ENCODE measurements at regions not wholly inside any gene's neighbourhood (a gene's known extent, or its start where the extent isn't known, plus 50 kb on each side); places are given as distances from the start of the nearest gene placed in this dataset.

DNA sequence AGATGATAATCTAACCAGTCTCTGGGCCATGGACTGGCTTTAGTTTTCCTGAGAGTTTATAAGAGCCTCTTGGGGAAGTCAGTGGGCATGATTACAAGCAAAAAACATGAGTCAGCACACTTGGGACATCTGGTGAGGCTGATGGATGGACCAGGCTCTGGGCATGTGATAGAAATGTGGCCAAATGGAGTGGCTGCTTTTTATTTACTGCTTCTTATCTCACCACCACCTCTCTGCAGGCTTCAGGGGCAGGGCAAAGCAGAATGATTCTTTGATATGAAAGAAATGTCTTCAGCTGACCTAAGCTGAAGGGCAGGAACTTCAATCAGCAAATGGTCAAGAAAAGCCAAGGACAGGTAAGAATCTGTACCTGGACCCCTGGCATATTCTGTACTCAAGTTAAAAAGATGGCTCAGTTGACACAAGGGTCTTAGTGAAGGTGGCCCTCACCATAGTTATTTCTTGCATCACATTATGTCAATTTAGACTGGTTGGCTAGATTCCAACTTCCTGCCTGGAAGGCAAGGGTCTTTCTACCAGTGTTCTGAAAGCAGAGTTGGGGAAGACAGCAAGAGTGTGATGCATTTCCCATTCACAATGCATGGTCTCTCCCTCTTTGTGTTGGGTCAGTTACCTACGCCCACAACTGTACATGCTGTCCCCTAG is 162.8 kb downstream of the FASLG start:
- H3K4me3 ChIP-seq: no peak overlapping the region
- DNase-seq (ENCODE audit: low spot score): no peak
- H3K27ac ChIP-seq: no peak overlapping the region
- TF ChIP-seq, protein P1, sequence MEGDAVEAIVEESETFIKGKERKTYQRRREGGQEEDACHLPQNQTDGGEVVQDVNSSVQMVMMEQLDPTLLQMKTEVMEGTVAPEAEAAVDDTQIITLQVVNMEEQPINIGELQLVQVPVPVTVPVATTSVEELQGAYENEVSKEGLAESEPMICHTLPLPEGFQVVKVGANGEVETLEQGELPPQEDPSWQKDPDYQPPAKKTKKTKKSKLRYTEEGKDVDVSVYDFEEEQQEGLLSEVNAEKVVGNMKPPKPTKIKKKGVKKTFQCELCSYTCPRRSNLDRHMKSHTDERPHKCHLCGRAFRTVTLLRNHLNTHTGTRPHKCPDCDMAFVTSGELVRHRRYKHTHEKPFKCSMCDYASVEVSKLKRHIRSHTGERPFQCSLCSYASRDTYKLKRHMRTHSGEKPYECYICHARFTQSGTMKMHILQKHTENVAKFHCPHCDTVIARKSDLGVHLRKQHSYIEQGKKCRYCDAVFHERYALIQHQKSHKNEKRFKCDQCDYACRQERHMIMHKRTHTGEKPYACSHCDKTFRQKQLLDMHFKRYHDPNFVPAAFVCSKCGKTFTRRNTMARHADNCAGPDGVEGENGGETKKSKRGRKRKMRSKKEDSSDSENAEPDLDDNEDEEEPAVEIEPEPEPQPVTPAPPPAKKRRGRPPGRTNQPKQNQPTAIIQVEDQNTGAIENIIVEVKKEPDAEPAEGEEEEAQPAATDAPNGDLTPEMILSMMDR (IDR thresholded peaks at IDR 0.05): no peak

DNA sequence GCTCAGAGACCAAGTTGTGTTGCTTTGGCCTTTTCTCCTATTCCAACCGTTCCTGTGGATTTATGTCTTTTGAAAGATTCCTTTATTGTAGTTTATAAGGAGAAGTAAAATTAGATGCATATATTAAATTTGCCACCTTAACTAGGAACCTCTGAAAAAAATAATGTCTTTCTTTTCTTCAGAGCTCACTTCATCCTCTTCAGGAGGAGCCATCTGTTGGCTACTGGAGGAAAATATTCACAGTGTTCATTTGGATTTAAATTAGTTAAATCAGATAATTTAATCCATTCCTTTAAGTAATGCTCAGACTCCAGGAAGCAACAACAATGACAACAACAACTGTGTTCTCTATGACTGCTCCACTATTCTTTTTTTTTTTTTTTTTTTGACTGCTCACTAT is 164.0 kb downstream of the FASLG start:
- no peak for DNase-seq (ENCODE audit: low spot score)
- Histone ChIP-seq H3K27ac (no peak overlapping the region), H3K4me3 (no peak overlapping the region)
- TF ChIP-seq, protein P1 (IDR thresholded peaks at IDR 0.05): no peak

DNA sequence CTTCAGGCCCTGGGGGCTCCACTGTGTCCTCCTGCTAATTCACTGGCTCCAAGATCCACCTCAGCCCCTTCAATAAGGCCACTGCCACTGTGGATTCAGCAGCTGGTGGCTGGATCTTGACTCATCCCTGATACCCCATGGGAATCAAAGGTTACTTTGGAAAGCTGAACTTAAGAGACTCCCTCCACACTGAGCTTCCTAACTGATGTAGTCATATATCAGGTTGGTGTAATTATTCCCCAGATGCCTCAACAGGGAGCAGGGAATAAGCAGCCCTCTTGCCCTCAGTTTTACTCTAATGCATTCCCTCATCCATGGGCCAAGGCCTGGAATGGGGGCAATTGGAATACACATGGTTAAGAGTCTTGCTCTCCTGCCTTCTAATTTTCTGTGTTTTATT is 164.6 kb downstream of the FASLG start:
- DNase-seq (ENCODE audit: low spot score): no peak
- H3K27ac ChIP-seq: no peak overlapping the region
- TF ChIP-seq, protein P1 (IDR thresholded peaks at IDR 0.05): no peak
- no peak overlapping the region for H3K4me3 ChIP-seq

DNA sequence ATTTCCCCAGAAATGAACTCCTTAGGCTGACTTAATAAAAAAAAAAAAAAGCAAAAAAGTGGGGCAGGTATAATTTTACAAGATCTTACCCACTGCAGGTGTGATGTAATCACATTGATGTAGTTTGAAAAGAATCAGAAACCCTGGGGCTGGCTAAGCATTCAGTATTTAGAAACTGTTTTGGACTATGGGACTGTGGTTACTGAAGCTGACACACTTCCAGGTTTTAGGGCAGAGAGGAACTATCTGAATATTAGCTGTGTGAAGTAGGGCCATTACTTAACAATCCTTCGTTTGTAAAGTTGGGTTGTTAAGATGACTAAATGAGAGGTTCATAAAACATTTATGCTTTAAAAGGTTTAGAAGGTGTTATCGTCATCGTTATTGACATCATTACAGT is 165.3 kb downstream of the FASLG start:
- TF ChIP-seq, protein P1 (IDR thresholded peaks at IDR 0.05): no peak
- DNase-seq (ENCODE audit: low spot score): no peak
- Histone ChIP-seq H3K27ac (no peak overlapping the region), H3K4me3 (no peak overlapping the region)

DNA sequence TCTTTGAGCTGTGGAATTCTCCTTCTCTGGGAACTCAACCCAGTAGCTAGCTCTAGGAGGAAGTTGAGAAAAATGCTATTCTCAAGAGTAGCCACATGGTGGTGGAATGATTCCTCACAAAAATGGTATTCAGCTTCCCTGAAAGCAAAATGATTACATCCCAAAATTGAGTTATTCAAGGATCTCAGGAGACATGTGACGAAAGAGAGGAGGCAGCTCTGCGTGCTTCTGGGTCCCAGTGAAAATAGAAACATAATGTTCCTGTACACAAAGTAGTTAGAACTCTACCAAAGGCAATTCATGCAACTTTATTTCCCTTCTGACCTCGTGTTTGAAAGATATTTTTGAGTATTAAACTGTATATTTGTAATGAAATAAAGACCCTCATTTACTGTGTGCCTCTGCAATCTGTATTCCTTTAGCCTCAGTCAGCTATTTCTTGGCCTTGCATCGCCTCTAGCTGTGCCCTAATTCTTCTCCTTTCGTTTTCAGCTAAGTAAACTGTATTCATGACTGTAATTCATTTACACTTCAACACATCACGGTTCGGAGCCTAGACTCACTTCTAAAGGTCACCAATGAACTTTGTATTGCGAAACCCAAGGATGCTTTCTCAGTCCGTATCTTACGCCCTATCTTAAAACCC is 167.3 kb downstream of the FASLG start:
- Histone ChIP-seq H3K27ac (peak overlapping the region; percentile 53 to 65), H3K4me3 (peak overlapping the region; percentile 44)
- TF ChIP-seq, protein P1 (IDR thresholded peaks at IDR 0.05): peak; percentile 33
- DNase-seq (ENCODE audit: low spot score): no peak

DNA sequence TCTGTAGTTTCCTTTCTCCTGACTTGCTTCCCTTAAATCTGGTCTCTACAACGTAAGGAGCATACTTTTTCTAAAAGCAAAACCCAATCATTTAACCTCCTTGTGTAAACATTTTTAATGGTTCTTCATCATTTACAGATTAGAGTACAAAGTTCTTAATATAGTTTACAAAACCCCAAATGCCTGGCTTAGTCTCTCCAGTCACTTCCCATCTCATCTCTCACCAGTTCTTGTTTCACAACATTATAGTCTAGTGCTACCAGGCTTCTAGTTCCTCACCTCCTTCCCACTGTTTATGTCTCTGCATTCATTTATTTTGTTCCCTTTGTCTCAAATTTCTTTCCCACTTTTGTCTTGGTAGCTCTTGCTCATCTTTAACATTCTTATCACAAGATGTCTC is 168.4 kb downstream of the FASLG start:
- TF ChIP-seq, protein P1 (IDR thresholded peaks at IDR 0.05): no peak
- no peak for DNase-seq (ENCODE audit: low spot score)
- Histone ChIP-seq H3K27ac (no peak overlapping the region), H3K4me3 (no peak overlapping the region)

DNA sequence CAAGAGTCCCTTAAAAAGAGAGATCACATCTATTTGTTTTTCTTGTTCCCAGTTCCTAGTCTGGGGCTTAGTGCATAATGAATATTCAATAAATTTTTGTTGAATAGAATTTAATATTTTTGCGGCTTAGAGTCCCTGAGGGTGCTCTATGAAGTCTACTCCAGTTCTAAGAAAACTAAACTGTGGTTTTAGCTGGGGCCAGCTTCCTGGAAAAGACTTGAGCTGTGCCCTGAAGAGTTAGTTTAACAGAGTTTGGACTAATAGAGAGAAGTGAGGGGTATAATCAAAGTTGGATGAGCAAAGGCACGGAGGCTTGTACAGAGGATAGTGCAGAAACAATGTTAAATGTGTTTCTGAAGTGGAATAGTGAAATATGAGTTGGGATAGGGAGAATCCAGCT is 168.9 kb downstream of the FASLG start:
- DNase-seq (ENCODE audit: low spot score): no peak
- H3K4me3 ChIP-seq: no peak overlapping the region
- H3K27ac ChIP-seq: no peak overlapping the region
- TF ChIP-seq, protein P1 (IDR thresholded peaks at IDR 0.05): no peak
